Inflammatory macrophage treated with lipopolysaccharide for 4 hours (primary cell): ENCODE measurements at regions not wholly inside any gene's neighbourhood (a gene's known extent, or its start where the extent isn't known, plus 50 kb on each side); places are given as distances from the start of the nearest gene placed in this dataset.

Source experiments
- DNase-seq: peaks from one replicate; pipeline ENCODE4 v3.0.0-alpha.2; 2020

GRCh38 chr1:216908126-216908525, 184.9 kb upstream of the ESRRG start:
- DNase-seq: no peak

DNA sequence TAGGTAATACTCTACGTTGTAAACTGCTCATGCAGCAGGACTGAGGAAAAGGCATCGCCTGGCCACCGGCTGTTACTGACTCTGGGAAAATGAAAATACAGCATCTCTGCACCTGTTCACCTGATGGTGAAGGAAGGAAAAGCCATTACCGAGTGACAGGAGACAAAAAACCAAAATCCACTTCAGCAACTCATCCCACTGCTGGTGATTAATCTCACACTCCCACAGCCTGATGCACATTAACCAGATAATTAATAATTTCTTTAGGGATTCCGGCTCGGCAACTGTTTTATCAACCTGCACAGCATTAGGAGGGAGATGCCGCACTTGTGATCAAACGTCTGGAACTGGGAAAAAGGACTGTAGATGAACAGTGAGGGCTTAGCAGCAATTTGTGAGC, 183.9 kb upstream of the ESRRG start:
- DNase-seq: no peak

DNA sequence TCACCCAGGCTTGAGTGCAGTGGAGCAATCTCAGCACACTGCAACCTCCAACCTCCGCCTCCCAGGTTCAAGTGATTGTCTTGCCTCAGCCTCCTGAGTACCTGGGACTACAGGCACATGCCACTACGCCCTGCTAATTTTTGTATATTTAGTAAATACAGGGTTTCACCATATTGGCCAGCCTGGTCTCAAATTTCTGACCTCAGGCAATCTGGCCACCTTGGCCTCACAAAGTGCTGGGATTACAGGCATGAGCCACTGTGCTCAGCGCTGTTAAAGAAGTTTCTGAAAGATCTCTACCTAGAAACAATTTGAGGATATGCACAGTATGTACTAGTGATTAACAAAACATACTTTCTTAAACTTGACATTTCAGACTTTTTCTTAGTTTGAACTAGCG, 182.6 kb upstream of the ESRRG start:
- no peak for DNase-seq

- no peak for DNase-seq
Measured at GRCh38 chr1:216905137-216905536, 181.9 kb upstream of the ESRRG start.

DNA sequence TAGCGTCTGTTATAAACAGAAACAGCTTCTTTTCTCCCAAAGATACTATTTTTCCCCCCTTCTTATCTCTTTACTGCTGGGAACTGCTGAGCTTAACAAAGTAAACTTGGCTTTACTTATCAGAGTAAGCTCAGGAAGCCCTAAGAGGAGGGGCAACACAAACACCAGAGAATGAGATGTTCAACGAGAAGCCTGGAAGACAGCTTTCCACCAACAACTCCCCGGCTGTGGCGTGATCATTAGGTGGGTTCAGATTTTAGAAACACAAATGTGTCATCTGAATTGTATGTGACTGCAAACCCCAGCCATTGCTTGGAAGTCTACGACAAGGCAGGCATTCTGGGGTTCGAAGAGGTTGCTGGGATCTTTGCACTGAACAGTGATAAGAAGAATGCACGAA, 181.2 kb upstream of the ESRRG start:
- DNase-seq: no peak

DNA sequence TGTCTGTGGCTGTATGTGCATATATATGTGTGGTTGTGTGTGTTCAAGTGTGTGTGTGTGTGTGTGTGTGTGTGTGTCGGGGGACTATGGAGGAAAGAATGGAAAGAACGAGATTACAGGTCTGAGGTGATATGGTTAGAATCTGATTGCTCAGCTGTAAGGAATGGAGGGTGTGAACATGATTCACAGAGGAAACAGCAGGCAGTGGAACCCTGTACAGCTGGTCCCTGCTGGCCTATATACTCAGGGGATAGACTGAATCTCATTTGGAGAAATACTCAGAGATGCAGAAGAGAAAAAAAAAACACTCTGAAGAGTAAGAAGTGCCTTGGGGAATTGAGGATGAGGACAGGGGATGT, 180.1 kb upstream of the ESRRG start:
- no peak for DNase-seq

DNA sequence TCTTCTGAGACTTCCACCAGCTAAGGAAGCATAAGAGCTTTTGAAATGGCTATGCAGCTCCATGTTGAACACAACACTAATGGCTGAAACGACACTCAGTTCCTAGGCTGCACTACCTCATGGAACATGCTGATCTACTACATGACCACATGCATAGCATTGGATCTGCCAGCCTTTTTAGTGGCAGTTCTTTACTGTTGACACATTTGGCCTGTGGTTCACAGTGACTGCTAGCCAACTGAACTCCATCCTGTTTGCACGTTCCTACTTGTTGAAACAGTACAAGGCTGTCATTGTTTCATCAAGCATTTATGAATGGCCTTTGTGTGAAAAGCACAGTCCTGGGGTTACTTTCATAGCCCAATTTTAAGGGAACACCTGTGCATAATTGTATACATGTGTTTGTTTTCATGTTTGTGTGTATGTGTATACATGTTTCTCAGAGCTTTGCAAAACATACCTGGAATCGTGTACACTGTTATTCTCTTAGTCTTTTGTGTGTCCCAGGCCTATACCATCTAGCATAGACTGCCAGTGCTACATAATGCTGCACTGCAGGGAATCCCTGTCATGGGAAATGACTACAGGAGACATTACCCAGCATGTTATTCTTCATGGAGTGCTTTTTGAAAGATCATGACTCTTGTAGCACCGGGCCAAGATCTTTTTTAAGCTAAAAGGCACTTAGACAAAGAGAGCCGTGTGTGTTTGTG, 179.6 kb upstream of the ESRRG start:
- DNase-seq: no peak

GRCh38 chr1:216900116-216900620, 176.9 kb upstream of the ESRRG start:
- no peak for DNase-seq

DNA sequence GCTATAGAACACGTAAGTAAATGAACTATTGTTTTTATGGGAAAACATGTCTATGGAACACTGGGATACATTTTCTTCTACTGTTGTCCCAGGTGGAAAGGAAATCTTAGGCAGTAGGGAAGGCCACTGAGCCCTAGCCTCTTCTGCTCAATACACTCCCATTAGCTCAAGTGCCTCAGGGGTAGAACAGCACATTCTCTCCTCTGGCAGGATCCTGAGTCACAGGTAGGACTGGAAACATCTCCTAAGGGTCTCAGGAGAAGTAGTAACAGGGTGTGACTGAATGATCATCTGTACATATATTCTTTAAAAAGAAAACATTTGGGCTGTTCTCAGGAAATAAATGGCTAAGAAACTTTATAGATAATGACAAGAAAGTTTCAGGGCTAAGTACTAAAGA, 175.6 kb upstream of the ESRRG start:
- no peak for DNase-seq

- no peak for DNase-seq
Measured at GRCh38 chr1:216896146-216896545, 172.9 kb upstream of the ESRRG start.

DNA sequence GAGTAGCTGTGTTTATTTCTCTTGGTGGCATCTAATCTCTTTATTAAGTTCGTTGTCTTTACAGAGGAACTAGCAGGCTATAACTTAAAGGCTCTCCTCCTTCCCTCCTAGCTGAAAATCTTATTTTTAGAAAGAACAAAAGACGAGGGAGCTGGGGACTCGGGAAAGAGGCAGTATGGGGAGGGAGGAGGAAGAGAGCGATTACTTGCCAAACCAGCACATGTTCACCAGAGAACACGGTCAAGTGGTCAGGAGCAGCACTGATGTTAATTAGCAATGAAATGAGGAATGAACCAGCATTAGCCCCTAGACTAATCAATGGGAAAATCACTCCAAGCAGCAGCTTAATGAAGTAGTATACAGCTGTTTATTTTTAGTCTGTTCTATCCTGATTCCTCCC, 171.3 kb upstream of the ESRRG start:
- no peak for DNase-seq

GRCh38 chr1:216892581-216893160, 169.4 kb upstream of the ESRRG start:
- no peak for DNase-seq

GRCh38 chr1:216890871-216891270, 167.6 kb upstream of the ESRRG start:
- DNase-seq: no peak

DNA sequence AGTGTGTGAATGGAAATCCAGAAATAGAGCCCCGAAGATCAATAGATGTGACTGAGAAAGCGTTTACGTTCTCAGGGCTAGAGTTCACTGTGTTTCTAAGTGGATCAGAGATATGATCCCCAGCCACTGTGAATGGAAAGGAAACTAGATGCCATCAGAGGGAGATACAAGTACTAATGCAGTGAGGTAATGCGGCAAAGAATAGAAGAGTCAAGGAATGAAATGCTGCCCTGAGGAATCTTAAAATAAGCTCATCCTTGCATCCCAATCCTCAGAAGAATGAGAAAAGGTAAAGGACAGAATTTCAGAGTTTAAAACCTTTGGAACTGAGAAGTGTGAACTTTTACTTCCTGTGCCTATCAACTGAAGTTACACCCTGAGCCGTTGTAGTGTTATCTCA, 165.5 kb upstream of the ESRRG start:
- DNase-seq: no peak

DNA sequence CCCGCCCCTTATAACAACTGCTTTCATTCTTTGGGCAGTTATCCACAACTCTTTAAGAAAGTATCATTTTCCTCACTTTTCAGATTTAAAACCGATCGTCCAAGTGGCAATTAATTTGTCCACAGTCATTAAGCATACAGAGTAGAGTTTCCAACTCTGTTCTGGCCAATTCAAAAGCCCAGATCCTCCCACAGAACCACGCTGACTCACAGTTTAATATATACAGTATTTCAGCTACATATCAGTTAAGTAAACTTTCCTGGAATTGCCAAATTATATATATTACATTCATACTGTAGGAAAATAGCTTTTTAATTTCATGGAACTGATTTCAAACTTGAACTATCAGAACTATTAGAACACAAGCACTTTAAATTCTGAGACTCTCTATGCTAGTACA, 163.8 kb upstream of the ESRRG start:
- DNase-seq: no peak

DNA sequence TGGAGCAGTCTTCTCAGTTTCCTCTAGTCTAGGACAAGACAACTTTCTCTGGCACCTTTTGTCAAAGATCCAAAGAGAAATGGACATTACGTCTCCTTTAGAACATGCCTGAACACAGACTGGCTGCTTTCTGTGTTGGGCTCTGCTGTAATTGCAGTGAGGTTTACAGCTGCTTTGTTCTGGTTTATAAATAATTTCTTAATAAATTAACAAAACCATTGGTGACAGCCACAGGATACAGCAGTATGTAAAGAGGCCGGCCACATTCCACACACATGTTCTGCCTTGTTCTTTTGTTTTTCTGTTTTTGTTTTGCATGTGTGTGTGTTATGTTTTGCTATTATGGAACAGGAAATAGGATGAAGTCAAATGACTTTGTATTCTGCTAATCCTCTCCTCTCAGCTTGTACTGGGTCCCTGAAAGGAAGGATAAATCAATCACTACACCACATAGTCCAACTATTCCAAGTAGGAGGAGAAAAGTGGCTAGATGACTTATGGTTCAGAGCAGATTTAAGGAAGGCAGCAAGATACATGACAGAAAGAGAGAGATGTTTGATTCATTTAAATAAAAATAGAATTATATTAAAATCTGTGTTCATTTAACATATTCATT, 161.5 kb upstream of the ESRRG start:
- DNase-seq: no peak

- DNase-seq: no peak
Measured at GRCh38 chr1:216883518-216883917, 160.3 kb upstream of the ESRRG start.

DNA sequence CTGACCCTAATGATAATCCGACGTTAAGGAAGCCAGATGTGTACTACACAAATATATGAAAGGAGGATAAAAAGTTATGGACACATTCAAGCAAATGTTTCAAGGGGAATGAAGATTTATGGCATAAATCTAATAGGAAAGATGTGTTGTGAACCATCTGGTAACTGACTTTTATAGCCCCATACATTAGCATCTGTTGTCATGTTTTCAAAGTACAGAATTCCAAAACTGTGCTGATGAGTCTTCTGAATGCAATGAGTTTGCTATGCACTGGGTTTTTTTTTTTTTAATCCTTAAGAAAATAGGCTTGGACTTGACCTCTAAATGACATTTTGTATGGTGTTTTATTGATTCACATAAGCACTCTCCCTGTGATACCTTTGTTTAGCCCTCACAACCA, 158.5 kb upstream of the ESRRG start:
- no peak for DNase-seq

DNA sequence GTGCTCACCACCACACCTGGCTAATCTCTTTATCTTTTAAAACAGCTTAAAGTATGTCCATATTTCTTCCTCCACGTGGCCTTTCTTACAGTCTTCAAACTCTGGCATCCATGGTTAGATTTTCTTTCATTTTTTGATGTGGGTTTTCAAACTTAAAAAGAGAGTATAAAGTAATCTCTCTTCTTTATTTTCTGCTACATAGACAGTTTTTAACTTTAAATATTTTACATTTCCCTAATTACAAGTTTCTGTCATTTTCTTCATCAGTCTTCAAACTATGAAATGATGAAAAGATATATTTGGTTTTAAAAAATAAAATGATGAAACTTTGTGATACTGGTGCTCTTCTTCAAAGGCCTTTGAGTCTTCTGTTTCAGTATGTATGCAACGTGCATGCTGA, 143.5 kb upstream of the ESRRG start:
- DNase-seq: no peak

- DNase-seq: no peak
Measured at GRCh38 chr1:216855810-216856209, 132.6 kb upstream of the ESRRG start.

DNA sequence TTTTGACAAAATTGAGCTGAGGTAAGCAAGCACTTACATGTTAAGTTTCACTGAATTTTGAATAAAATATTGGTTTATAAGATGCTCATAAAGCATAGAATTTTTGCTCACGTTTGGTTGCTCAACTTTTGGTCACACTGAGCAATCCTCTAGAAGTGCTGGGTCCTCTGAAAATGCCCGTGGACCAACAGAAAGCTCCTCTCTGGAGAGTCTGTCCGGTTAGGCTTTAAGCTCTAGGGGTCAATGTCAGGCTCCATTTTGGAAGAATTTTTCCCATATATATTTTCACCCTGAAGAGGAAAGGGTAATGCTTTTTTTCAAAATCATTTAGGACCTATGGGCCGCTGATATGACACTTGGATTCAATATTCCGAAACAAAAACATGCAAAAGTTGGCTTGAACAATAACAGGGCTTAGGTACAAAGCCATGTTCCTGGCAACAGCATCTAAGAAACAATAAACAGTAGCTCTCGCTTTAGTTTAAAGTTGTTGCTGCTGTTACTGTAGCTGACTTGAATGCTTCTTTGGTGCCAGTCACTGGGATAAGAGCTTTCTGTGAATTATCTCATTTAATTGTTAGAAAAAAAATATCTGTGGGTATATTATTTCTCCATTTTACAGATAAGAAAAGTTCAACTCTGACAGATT, 131.7 kb upstream of the ESRRG start:
- no peak for DNase-seq

- no peak for DNase-seq
Measured at GRCh38 chr1:216851073-216851472, 127.8 kb upstream of the ESRRG start.

DNA sequence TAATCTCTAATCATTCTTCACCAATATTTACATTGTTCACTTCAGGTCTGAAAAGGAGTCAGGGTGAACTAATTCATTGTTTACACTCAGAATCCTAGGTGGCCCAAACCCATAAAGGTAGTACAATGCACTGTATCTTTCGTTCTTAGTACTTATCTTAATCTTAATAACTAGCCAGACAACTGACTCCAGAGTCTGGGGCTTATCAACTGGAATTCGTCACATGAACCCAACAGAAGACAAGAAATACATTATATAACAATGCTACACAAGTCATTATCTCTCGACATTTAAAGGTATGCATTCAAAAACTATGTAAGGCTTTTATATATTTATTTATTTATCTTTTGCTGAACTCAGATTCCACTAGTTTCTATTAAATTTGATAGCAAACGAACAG, 125.9 kb upstream of the ESRRG start:
- DNase-seq: no peak

- DNase-seq: no peak
Measured at GRCh38 chr1:216847397-216848036, 124.3 kb upstream of the ESRRG start.
